ENCODE measurements at regions not wholly inside any gene's neighbourhood (a gene's known extent, or its start where the extent isn't known, plus 50 kb on each side); places are given as distances from the start of the nearest gene placed in this dataset.

DNA sequence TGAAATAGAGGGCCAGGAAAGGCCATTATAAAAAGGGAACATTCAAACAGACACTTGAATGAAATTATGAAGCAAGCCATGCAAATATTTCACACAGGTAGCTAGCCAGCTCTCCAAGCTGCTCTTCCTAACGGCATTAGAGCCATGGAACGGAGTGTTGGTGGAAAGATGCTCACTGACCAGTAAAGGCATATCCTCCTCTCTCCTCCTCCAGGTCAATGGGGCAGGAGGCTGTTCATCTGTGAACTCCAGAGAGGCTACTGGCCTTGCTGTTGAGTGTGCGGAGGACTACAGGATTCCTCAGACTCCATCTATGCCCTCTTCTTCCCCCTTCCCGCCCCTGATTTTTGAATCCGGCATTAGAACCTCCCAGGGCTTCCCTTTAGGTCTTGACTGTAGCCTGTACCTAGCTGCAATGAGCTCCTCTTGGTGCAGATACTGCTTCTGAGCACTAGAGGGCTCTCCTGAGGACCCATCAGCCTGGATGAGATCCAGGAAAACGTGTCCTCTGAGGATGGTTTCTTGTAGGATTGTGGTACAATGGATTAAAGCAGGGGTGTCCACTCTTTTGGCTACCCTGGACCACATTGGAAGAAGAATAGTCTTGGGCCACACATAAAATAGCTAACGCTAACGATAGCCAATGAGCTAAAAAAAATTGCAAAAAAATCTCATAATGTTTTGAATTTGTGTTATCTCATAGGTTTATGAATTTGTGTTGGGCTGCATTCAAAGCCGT is 162.2 kb downstream of the SREK1 start:
- peak in 1 of 2 experiments; percentile 12 for DNase-seq (ENCODE audit: low read depth in 2 of 2)

DNA sequence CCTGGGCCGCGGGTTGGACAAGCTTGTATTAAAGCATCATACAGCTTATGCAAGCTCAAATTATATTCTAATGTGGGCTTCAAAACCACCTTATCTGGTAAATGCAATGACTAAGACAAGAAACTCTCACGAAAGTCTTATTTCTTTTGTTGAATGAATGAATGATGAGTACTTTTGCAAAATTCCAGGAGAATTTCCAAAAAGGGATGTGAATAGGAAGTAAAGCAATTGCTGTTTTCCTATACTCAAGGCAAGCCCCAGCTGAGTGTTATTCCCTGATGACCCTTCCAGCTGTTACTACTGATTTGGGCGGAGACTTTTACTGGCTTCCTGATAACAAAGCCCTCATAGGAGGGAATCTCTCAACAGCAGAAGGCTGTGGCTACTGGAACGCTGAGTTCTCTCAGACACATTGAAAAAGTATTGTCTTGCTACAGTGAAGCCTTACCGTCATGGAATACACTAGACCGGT is 162.8 kb downstream of the SREK1 start:
- DNase-seq (ENCODE audit: low read depth in 2 of 2): no peak

DNA sequence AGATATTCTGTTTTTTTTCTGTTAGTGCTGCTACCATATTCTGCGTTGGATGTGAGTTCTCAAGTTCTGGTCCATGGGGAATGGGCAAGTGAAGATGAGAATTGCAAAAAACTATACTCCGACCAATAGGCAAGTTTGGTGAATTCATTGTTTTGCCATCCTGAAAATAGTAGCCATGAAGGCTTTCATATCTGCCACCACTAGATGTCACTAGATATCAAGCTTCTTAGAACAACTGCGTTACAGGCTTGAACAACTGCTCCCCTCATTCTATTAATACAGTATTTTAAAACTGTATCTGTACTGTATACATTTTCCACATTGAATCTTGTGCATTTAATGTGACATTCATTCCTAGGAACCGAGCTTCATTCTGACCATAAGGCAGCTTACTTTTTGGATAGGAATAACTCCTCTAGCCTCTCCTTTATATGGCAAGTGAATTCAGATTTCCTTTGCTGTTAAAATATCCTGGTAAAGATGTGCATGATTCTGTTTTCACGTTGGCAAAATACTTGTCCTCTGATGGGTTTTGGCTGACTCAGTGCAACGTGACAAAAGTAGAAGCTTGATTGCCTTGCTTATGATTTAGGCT is 163.6 kb downstream of the SREK1 start:
- DNase-seq (ENCODE audit: low read depth in 2 of 2): no peak

DNA sequence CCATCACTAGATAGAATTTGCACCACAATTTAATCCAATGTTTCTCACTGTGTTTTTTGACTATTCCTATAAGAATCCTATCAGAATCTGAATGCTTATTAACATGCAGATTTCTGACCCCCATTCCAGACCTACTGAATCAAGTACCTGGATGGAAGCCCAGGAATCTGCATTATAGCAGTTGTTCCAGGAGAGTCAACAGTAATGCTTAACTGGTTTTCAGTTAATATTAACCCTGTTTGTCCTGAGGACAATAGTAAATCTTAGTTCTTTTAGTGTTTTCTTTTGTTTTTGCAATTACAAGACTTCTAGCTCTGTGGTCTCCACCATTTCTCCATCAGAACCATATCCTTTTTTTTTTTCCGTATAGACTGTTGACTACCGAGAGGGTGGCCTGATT is 168.2 kb downstream of the SREK1 start:
- DNase-seq (ENCODE audit: low read depth in 2 of 2): no peak

DNA sequence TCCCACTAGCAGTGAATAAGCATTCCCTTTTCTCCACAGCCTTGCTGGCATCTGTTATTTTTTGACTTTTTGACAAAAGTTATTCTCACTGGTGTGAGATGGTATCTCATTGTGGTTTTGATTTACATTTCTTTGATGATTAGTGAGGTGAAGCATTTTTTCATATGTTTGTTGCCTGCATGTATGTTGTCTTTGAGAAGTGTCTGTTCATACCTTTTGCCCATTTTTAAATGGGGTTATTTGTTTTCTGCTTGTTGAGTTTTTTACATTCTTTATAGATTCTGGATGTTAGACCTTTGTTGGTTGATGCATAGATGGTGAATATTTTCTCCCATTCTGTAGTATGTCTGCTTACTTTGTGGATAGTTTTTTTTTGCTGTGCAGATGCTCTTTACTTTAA is 171.7 kb downstream of the SREK1 start:
- DNase-seq (ENCODE audit: low read depth in 2 of 2): no peak

DNA sequence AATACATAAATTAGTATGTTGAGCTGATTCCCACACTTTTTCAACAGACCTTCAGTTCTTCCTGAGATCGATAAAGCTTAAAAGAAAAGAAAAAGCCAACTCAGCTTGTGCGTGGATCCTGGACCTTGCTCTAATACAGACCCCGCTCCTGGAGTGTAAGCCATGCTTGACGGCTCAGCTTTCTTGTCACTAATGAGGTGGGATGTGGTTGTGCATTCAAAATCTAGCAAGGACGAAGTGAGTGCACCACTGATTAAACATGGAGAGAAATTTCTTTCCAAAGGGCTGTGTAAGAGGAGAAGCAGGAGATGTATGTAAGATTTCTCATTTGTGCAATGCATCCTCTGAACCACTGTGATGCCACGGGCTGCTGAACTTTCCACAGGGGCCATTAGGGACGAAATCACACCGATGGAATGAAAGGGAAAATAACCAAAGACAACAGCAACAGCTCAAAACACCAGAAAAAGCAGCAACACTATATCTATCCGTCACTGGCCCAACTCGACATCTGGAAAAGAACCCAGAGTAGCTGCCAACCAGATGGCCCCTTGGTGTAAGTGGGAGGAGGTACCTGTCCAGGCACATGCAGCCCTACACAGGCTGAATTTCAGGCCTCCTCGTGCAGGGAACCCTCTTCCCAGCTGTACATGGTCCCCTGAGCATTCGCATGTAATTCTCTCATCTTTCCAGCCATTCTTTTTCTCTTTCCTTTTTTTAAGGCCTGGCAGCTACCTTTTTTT is 178.9 kb downstream of the SREK1 start:
- no peak for DNase-seq (ENCODE audit: low read depth in 2 of 2)

DNA sequence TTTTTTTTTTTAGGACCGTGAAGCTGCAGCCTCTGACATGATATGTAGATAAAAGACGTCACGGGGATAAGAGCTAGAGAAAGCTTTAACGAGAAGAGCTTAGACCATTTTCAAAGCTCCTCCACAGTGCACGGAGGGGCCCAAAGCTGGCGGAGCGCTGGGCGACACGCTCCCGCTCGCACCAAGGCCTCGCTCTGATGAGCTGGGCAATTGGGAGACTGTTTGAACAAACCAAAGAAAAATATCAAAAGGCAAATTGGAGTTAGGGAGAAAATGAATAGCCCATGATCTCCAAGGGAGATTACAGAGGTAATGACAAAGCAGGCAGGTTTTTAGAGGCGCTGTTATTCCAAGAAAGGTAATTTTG is 179.4 kb downstream of the SREK1 start:
- DNase-seq (ENCODE audit: low read depth in 2 of 2): no peak

DNA sequence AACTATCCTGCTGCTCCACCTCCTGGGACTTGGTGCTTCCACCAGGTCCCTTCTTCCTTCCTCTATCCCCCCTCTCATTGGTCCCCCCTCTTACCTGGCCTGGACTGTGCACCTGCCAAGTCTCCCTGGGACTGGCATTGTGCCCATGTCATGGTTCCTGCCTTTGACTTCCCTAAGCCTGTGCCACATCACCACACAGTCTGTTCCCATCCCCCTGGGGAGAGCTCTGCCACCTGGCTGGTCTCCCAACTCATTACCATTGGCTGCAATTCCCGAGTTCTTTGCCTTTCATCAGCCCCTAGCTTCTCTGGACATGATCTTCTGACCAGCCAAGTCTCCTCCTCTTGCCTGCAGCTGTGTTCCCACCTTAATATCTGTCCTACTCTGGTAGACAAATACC is 180.3 kb downstream of the SREK1 start:
- DNase-seq (ENCODE audit: low read depth in 2 of 2): no peak

DNA sequence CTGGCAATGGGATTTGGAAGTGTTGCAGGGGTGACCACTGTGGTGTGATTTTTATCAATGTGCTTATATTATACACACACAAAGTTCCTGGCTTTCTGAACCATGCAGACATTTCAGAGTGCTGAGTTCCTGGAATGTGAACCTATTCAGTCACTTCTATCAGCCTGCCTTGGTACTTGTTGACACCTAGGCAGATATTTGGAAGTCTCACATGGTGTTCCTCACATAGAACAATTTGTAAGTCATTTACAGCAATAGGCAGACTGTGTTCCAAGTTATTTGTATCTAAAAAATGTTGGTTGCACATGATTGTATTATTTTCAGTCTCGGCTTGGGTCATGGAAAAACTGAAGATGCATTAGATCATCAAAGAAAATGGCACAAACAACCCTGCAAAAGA is 182.2 kb downstream of the SREK1 start:
- no peak for DNase-seq (ENCODE audit: low read depth in 2 of 2)

DNA sequence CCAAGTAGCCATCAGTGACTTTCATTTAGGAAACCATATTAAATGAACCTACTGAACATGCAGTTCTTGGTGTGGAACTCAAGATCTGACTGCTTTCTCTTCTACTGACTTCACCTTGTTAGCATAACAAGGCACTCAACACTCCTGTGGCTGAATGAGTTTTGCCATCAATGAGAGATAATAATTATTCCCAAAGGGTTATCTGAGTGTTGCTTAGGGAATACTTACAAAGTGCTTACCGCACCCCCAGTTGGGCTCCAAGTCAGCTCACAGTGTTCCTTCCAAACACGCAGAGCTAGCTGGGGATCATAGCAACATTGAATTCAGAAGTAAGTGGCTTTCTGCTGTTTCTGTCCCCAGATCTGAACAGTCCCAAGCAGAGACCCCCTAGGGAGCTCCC is 182.9 kb downstream of the SREK1 start:
- DNase-seq (ENCODE audit: low read depth in 2 of 2): no peak

DNA sequence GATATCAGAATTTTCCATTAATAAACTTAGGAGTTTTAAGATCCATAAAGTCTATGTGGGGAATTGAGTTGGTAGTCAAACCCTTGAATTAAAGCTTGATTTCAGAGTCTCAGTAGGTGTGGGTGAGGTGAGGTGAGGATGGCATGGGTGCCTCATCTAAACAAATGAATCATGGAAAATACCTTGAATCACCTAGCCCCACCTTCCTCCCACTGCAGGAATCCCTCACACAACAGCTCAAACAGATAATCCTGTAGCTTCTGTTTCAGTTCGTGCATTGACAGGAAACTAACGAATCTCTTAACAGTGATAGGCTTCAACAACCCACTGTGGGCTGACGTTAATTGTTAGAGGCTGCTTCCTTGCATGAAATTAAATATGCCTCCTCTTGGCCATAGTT is 185.0 kb downstream of the SREK1 start:
- no peak for DNase-seq (ENCODE audit: low read depth in 2 of 2)

DNA sequence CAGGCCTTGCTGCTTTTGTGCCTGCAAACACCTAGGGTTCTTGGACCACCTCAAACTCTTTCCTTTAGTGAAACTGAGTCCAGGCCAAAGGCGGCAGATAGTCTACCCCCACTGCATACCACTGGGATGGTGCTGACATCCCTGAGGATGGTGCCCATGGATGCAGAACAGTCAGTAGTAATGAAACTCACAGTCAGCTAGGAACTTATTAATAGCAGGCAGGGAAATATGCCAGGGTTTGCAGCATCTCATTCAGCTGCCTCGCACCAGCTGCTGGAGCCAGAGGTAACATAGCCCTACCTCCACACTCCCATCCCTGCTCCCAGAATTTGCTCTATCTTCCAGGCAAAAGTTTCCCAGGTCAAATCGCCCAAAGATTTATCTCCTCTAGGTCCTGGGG is 189.1 kb downstream of the SREK1 start:
- DNase-seq (ENCODE audit: low read depth in 2 of 2): no peak

DNA sequence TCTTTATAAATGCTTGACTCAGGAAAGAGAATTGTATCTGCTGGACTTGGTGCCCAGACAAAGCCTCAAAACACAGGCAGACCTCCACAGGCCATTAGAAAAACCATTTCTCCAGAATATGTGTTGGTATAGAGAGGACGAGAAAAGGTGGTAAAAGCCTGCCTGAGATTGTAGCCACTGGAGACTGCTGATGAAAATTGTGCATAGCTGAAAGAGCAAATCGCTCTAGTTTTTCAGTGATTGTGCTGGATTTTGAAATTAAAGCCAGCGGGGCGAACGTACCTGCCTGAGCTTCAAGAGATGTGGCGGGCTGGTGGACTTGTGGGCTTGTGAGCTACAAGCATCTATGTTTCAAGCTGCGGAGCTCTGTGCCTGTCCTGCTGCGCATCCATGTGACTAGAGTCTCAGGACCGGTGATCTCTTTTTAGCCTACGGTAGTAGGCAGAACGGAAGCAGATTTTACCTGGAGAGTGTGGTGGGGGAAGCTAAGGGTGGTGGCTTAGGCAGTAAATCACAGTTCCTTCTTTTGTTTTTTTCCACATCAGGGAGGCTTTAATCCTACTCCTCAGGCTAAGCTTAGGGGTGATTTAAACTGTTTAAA is 193.6 kb downstream of the SREK1 start:
- DNase-seq (ENCODE audit: low read depth in 2 of 2): no peak

DNA sequence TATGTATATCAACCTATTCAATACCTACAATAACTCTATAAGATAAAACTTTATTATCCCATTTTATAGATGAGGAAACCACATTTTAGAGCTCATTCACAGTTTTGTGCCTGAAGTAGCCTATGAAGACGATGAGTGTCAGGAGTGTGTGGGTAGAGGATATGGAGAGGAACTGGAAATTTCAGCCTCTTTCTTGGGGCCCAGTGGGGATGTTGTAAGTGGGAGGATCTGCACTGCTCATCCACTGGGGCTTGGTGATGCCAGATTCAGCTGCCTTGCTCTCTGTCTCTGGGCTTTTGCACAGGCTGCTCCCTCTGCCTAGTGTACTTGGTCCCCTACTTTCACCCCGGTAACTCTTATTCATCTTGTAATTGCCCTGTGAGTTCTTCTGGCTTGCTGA is 194.7 kb downstream of the SREK1 start:
- DNase-seq (ENCODE audit: low read depth in 2 of 2): no peak

DNA sequence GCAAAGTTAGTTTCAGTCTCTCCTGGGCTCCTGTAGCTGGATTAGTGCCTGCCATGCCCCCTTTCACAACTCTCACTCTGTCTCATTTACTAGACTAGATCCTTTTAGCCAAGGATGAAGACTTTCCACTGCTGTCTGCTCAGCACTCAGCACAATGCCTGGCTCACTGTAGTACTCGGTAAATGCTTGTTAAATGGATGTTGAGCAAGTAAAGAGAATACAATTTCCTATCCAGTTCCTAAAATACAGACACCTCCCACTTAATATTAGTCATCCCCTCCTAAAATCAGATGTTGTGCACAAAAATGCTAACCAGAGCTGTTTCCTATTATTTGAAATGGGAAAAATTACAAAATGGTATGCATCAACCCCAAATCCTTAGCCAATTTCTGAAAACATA is 195.8 kb downstream of the SREK1 start:
- no peak for DNase-seq (ENCODE audit: low read depth in 2 of 2)

DNA sequence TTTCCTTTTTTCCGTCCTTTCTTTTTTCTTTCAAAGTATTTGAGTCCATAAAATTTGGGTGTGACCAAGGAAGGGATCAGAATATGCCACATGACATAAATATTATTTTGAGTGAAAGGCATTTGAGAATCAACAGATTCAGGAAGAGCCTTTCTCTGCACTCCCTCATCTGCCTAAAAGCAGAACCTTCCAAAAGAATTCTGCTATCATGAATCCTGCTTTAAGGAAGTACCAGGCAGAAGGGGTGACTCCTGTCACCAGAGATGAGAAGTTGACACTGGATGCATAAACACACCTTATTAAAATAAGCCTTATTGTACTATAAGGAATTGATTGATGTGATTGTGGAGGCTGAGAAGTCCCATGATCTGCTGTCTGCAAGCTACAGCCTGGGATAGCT is 196.7 kb downstream of the SREK1 start:
- DNase-seq (ENCODE audit: low read depth in 2 of 2): no peak

DNA sequence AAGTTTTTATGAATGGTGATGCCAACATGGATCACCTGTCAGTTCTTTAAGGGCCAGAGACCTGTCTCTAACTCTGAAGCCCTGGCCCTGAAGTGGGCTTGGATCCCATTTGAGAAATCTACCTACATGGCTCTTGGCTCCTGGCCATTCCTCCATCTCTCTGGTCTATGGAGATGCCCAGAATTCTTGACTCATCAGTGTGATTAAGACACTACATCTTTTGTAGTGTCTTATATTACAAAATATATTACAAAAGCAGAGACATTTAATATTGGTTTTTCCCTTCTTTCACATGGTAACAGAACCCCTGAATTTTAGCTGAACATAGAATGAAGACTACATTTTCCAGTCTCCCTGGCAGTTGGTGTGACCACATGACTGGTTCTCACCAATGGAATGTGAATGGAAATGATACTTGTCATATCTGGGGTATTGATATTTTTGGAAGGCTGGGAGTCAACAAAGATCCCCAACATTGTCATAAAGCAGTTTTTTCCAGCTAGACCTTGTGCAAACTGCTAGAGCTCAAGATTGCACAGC is 198.3 kb downstream of the SREK1 start:
- DNase-seq (ENCODE audit: low read depth in 2 of 2): no peak

DNA sequence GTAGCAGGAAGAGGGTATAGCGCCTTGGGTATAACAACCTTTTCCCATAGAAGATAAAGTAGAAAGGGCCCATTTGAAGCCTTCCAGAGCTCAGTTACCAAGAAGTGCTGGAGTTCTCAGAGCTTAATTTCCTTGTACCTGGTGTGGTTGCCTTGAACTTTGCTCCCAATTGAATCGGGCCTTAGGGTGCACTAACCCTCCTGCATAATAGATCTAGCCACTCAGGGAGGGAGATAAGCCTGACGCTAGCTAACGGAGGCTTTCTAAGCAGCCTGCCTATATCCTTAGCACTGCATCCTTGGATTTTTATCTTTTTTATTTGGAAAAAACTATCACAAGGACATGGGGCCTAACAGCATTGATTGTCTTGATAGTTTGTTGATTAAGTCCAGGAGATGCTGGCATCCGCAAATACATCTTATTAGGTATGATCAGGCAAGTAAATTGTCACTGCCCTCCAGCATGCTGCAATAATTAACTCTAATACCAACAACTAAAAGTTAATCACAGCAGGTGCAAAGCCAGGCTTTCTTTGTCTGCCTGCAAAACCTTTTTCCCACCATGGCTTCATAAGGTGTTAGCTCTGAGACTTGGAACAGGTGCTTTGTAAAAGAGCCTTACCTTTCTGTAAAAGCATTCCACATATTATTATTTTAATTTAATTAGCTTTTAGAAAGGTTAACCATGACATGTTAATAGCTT is 199.4 kb downstream of the SREK1 start:
- DNase-seq (ENCODE audit: low read depth in 2 of 2): no peak

DNA sequence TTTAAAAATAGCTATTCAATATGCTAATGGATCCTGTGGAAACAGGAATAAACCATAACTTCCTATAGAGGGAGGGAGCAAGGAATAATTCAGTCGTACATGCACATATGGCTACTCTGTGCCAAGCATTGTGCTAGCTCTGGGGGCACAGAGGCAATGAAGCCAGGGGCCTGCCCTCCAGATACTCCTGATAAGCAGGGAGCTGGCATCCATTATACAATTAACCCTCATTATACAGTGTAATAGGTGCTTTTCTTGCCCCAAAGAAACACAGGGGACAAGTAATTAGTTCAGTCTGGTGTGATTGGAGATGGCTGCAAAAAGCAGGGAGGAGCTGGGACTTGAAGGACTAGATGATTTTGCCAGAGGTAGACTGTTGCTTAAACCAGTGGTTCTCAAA is 200.4 kb downstream of the SREK1 start:
- no peak for DNase-seq (ENCODE audit: low read depth in 2 of 2)

DNA sequence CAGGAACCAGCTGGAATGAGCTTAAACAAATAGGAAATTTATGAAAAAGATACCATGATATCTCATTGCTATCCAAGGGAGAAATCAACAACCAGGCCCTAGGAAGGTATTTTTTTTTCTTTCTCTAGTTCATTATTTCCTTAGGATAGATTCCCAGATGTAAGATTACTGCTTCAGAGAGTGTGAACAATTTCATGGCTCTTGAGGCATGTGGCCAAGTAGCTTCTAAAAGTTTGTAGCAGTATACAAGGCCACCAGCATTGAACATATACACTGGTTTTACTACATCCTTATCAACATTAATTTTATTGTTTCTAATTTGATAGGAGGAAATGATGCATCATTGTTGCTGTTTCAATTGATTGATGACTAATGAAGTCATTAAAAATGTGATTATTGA is 201.2 kb downstream of the SREK1 start:
- no peak for DNase-seq (ENCODE audit: low read depth in 2 of 2)

DNA sequence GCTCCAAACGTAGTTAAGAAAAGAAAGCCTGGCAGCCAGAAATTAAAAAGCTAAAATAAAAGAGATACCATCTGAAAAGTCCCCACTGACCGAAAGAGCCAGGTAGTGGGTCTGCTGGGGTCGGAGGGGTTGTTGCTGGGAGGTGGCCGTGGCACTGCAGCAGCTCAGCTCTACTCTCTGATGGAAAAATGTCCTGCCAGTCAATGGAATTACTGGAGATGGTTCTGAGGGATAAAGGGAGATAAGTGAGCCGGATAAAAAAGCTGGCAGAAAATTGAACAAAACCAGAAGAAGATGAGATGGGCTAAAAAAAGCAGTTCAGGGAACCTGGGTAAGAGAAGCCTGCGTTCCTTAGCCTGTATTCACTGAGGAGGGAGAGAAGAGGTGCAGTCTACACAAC is 202.8 kb downstream of the SREK1 start:
- DNase-seq (ENCODE audit: low read depth in 2 of 2): no peak
